Activated CD8-positive, alpha-beta memory T cell treated with anti-CD3 and anti-CD28 coated beads, Interleukin-2, amount 10 ng/mL, durations not matched to agents 7 days and 5 days (primary cell): ENCODE measurements at regions not wholly inside any gene's neighbourhood (a gene's known extent, or its start where the extent isn't known, plus 50 kb on each side); places are given as distances from the start of the nearest gene placed in this dataset.

Experiments used
- ATAC-seq: fragments of 150-1000 bp; cut with Tn5 transposase; one replicate; pipeline ENCODE4 v1.10.0; 2021; ENCODE audit warnings: moderate library complexity
- CTCF ChIA-PET: fragments of 350-600 bp; sonication (Branson Sonifier 250); formaldehyde crosslinking; loops from one replicate; lab custom pipeline; 2021; ENCODE audit warnings: antibody characterized with exemption; lab: Charles Lee
- DNase-seq: peaks from one replicate; pipeline ENCODE4 v3.0.0-alpha.2; 2020
- H3K27ac Mint-ChIP-seq: one replicate; pipeline ENCODE4 v1.8.0; 2021; ENCODE audit warnings: mild to moderate bottlenecking, mixed read lengths
- H3K27me3 Mint-ChIP-seq: one replicate; pipeline ENCODE4 v1.8.0; 2021; ENCODE audit warnings: mixed read lengths
- H3K36me3 Mint-ChIP-seq: one replicate; pipeline ENCODE4 v1.8.0; 2021; ENCODE audit warnings: mild to moderate bottlenecking, mixed read lengths
- H3K4me1 Mint-ChIP-seq: one replicate; pipeline ENCODE4 v1.8.0; 2021; ENCODE audit warnings: mixed read lengths
- H3K4me3 Mint-ChIP-seq: one replicate; pipeline ENCODE4 v1.8.0; 2021; ENCODE audit warnings: mild to moderate bottlenecking, moderate library complexity, mixed read lengths
- H3K9me3 Mint-ChIP-seq: one replicate; pipeline ENCODE4 v1.8.0; 2022; ENCODE audit warnings: low read depth, mixed read lengths

GRCh38 chr16:86681031-86681756 lies 102.8 kb downstream of the FOXL1 start:
- no peaks in the 10 kb centered on the region for H3K4me1 Mint-ChIP-seq
- CTCF ChIA-PET = no interaction called here
- DNase-seq (no peak), ATAC-seq (no peak)
- no peak overlapping the region for H3K27ac Mint-ChIP-seq
- H3K4me3 Mint-ChIP-seq = no peak overlapping the region
- H3K9me3 Mint-ChIP-seq = no peaks in the 10 kb centered on the region
- H3K36me3 Mint-ChIP-seq = no peaks in the 10 kb centered on the region
- peaks cover 11% of the 10 kb centered on the region for H3K27me3 Mint-ChIP-seq

GRCh38 chr16:86681757-86682106 lies 103.4 kb downstream of the FOXL1 start:
- Mint-ChIP-seq H3K4me1 (no peaks in the 10 kb centered on the region), H3K4me3 (no peak overlapping the region), H3K36me3 (no peaks in the 10 kb centered on the region), H3K9me3 (no peaks in the 10 kb centered on the region), H3K27me3 (peaks cover 10% of the 10 kb centered on the region), H3K27ac (no peak overlapping the region)
- no peak for ATAC-seq
- no peak for DNase-seq
- CTCF ChIA-PET = no interaction called here

- DNase-seq (no peak), ATAC-seq (no peak)
- CTCF ChIA-PET = no interaction called here
- no peak overlapping the region for H3K27ac Mint-ChIP-seq
- no peaks in the 10 kb centered on the region for H3K36me3 Mint-ChIP-seq
- no peak overlapping the region for H3K4me3 Mint-ChIP-seq
- H3K9me3 Mint-ChIP-seq = no peaks in the 10 kb centered on the region
- H3K27me3 Mint-ChIP-seq = peaks cover 10% of the 10 kb centered on the region
- no peaks in the 10 kb centered on the region for H3K4me1 Mint-ChIP-seq
These were observed 104.0 kb downstream of the FOXL1 start for GRCh38 chr16:86682219-86682904.

- H3K36me3 Mint-ChIP-seq = no peaks in the 10 kb centered on the region
- ATAC-seq = no peak
- no peaks in the 10 kb centered on the region for H3K4me1 Mint-ChIP-seq
- DNase-seq = no peak
- no peak overlapping the region for H3K4me3 Mint-ChIP-seq
- H3K27ac Mint-ChIP-seq = no peak overlapping the region
- H3K27me3 Mint-ChIP-seq = peaks cover 10% of the 10 kb centered on the region
- CTCF ChIA-PET = no interaction called here
- H3K9me3 Mint-ChIP-seq = no peaks in the 10 kb centered on the region
These were observed 105.3 kb downstream of the FOXL1 start for GRCh38 chr16:86683441-86684194.

- H3K36me3 Mint-ChIP-seq = no peaks in the 10 kb centered on the region
- no peaks in the 10 kb centered on the region for H3K9me3 Mint-ChIP-seq
- H3K27me3 Mint-ChIP-seq = peaks cover 10% of the 10 kb centered on the region
- CTCF ChIA-PET = no interaction called here
- H3K4me1 Mint-ChIP-seq = no peaks in the 10 kb centered on the region
- no peak overlapping the region for H3K27ac Mint-ChIP-seq
- ATAC-seq (no peak), DNase-seq (no peak)
- no peak overlapping the region for H3K4me3 Mint-ChIP-seq
These were observed 106.7 kb downstream of the FOXL1 start for GRCh38 chr16:86685076-86685475.

GRCh38 chr16:86690970-86691369 lies 112.6 kb downstream of the FOXL1 start:
- no peak overlapping the region for H3K27ac Mint-ChIP-seq
- DNase-seq (no peak), ATAC-seq (no peak)
- H3K4me1 Mint-ChIP-seq = no peaks in the 10 kb centered on the region
- H3K9me3 Mint-ChIP-seq = no peaks in the 10 kb centered on the region
- H3K27me3 Mint-ChIP-seq = peaks cover 6% of the 10 kb centered on the region
- H3K36me3 Mint-ChIP-seq = no peaks in the 10 kb centered on the region
- no peak overlapping the region for H3K4me3 Mint-ChIP-seq
- CTCF ChIA-PET = no interaction called here

- CTCF ChIA-PET = no interaction called here
- no peaks in the 10 kb centered on the region for H3K4me1 Mint-ChIP-seq
- H3K9me3 Mint-ChIP-seq = no peaks in the 10 kb centered on the region
- DNase-seq = no peak
- H3K4me3 Mint-ChIP-seq = no peak overlapping the region
- peaks cover 6% of the 10 kb centered on the region for H3K27me3 Mint-ChIP-seq
- H3K36me3 Mint-ChIP-seq = no peaks in the 10 kb centered on the region
- H3K27ac Mint-ChIP-seq = no peak overlapping the region
- no peak for ATAC-seq
These were observed 114.1 kb downstream of the FOXL1 start for GRCh38 chr16:86692426-86692825.

GRCh38 chr16:86693033-86693432 lies 114.7 kb downstream of the FOXL1 start:
- no peak overlapping the region for H3K4me3 Mint-ChIP-seq
- ATAC-seq (no peak), DNase-seq (no peak)
- no peaks in the 10 kb centered on the region for H3K36me3 Mint-ChIP-seq
- H3K4me1 Mint-ChIP-seq = no peaks in the 10 kb centered on the region
- CTCF ChIA-PET = no interaction called here
- H3K27ac Mint-ChIP-seq = no peak overlapping the region
- H3K27me3 Mint-ChIP-seq = peaks cover 6% of the 10 kb centered on the region
- no peaks in the 10 kb centered on the region for H3K9me3 Mint-ChIP-seq

GRCh38 chr16:86697715-86698114 lies 119.4 kb downstream of the FOXL1 start:
- Mint-ChIP-seq H3K4me3 (no peak overlapping the region), H3K9me3 (no peaks in the 10 kb centered on the region), H3K27ac (no peak overlapping the region), H3K4me1 (no peaks in the 10 kb centered on the region), H3K36me3 (no peaks in the 10 kb centered on the region), H3K27me3 (peaks cover 3% of the 10 kb centered on the region)
- ATAC-seq (no peak), DNase-seq (no peak)
- CTCF ChIA-PET = no interaction called here

GRCh38 chr16:86700046-86700945 lies 121.9 kb downstream of the FOXL1 start:
- H3K36me3 Mint-ChIP-seq = no peaks in the 10 kb centered on the region

GRCh38 chr16:86701286-86701975 lies 123.1 kb downstream of the FOXL1 start:
- Mint-ChIP-seq H3K36me3 (no peaks in the 10 kb centered on the region), H3K27me3 (no peaks in the 10 kb centered on the region), H3K4me3 (no peak overlapping the region), H3K9me3 (no peaks in the 10 kb centered on the region), H3K27ac (no peak overlapping the region), H3K4me1 (no peaks in the 10 kb centered on the region)
- DNase-seq (no peak), ATAC-seq (no peak)
- CTCF ChIA-PET = interaction anchor here (0.7 kb wide), 1 partner anchor 1445 kb away, joined by 3 read pairs; no protein-coding TSS in a partner anchor

More at GRCh38 chr16:86700046-86700945, 121.9 kb downstream of the FOXL1 start:
- H3K27ac Mint-ChIP-seq = no peak overlapping the region
- no peak for DNase-seq
- no peak overlapping the region for H3K4me3 Mint-ChIP-seq
- no peak for ATAC-seq
- H3K4me1 Mint-ChIP-seq = no peaks in the 10 kb centered on the region
- CTCF ChIA-PET = no interaction called here
- H3K27me3 Mint-ChIP-seq = no peaks in the 10 kb centered on the region
- H3K9me3 Mint-ChIP-seq = no peaks in the 10 kb centered on the region

- Mint-ChIP-seq H3K4me1 (no peaks in the 10 kb centered on the region), H3K9me3 (no peaks in the 10 kb centered on the region), H3K27me3 (no peaks in the 10 kb centered on the region), H3K4me3 (no peak overlapping the region), H3K36me3 (no peaks in the 10 kb centered on the region), H3K27ac (no peak overlapping the region)
- CTCF ChIA-PET = no interaction called here
- DNase-seq = no peak
- ATAC-seq = no peak
These were observed 124.7 kb downstream of the FOXL1 start for GRCh38 chr16:86702824-86703588.
